SK-N-SH (cell line): ENCODE measurements at regions not wholly inside any gene's neighbourhood (a gene's known extent, or its start where the extent isn't known, plus 50 kb on each side); places are given as distances from the start of the nearest gene placed in this dataset.

Experiments
- CHD2 ChIP-seq: fragments of 150-350 bp; IDR thresholded peaks from 2 replicates; pipeline ENCODE4 v1.6.1; 2018; ENCODE audit warnings: low read length; ENCODE audit not compliant: partially characterized antibody
- ELF1 ChIP-seq: IDR thresholded peaks from 2 replicates; pipeline ENCODE4 v1.4.0; 2012
- EP300 ChIP-seq, 2 experiments: IDR thresholded peaks; 2 replicates each; pipeline versions ENCODE4 v1.4.0 to v1.6.1; 2012; ENCODE audit warnings: borderline replicate concordance in 1 of 2, low read depth in 1 of 2, low read length in 1 of 2
- FOXM1 ChIP-seq: IDR thresholded peaks from 2 replicates; pipeline ENCODE4 v1.4.0; 2012; ENCODE audit warnings: low read depth, mild to moderate bottlenecking
- GABPA ChIP-seq: IDR thresholded peaks from 2 replicates; pipeline ENCODE4 v1.4.0; 2012; ENCODE audit warnings: low read depth, mild to moderate bottlenecking
- JUND ChIP-seq: IDR thresholded peaks from 2 replicates; pipeline ENCODE4 v1.4.0; 2012
- MXI1 ChIP-seq: IDR thresholded peaks from 2 replicates; pipeline ENCODE4 v1.6.1; 2012; ENCODE audit warnings: mild to moderate bottlenecking, low read depth, low read length, improper control_type of control experiment
- RAD21 ChIP-seq: IDR thresholded peaks from 2 replicates; pipeline ENCODE4 v1.6.1; 2012; ENCODE audit warnings: mild to moderate bottlenecking, low read length
- SIN3A ChIP-seq: IDR thresholded peaks from 2 replicates; pipeline ENCODE4 v1.6.1; 2012; ENCODE audit warnings: low read depth, mild to moderate bottlenecking, low read length, moderate library complexity, borderline replicate concordance
- YY1 ChIP-seq: IDR thresholded peaks from 2 replicates; pipeline ENCODE4 v1.4.0; 2012; ENCODE audit warnings: low read depth, mild to moderate bottlenecking
- TF ChIP-seq, protein P1 (sequence below): fragments of 200-600 bp; sonication (generic); IDR thresholded peaks from 2 replicates; pipeline ENCODE4 v1.6.1; 2017; ENCODE audit warnings: antibody characterized with exemption, mild to moderate bottlenecking, moderate library complexity

DNA sequence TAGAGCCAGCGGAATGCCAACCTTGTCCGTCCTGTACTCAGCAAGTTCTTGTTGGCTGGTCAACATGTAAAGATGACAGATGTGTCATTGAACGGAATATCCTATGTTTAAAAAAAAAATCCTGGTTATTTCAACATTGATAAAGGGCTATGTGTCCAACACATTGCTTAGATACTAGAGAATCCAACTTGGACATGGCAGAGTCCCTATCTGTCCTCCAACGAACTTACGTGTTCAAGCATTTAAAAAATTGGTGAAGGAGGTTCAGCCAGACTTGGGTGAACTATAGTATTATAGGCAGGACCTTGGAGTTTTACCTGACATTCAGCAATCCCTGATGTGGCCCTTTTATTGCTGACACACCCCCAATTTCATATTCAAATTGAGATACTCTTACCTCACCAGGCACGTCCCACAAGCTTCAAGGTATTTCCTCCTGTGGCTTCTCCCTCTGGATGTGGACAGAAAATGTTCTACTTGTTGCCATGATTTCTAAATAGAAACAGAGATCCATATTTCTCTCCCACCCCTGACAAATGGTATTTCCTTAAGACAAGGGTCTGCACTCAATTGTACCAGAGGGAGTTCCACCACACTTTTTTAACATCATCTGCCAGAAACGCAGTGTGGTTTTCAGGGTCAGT lies 207.7 kb upstream of the TPM1 start:
- TF ChIP-seq, protein P1, sequence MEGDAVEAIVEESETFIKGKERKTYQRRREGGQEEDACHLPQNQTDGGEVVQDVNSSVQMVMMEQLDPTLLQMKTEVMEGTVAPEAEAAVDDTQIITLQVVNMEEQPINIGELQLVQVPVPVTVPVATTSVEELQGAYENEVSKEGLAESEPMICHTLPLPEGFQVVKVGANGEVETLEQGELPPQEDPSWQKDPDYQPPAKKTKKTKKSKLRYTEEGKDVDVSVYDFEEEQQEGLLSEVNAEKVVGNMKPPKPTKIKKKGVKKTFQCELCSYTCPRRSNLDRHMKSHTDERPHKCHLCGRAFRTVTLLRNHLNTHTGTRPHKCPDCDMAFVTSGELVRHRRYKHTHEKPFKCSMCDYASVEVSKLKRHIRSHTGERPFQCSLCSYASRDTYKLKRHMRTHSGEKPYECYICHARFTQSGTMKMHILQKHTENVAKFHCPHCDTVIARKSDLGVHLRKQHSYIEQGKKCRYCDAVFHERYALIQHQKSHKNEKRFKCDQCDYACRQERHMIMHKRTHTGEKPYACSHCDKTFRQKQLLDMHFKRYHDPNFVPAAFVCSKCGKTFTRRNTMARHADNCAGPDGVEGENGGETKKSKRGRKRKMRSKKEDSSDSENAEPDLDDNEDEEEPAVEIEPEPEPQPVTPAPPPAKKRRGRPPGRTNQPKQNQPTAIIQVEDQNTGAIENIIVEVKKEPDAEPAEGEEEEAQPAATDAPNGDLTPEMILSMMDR, result no peak
- TF ChIP-seq JUND (no peak), EP300 (IDR thresholded peaks at IDR 0.05; ENCODE audit: borderline replicate concordance in 1 of 2, low read depth in 1 of 2, low read length in 1 of 2) (no peak), RAD21 (no peak), CHD2 (no peak), GABPA (no peak), MXI1 (no peak), YY1 (no peak), FOXM1 (no peak), ELF1 (no peak), SIN3A (no peak)
